ENCODE measurements at regions not wholly inside any gene's neighbourhood (a gene's known extent, or its start where the extent isn't known, plus 50 kb on each side); places are given as distances from the start of the nearest gene placed in this dataset.

DNA sequence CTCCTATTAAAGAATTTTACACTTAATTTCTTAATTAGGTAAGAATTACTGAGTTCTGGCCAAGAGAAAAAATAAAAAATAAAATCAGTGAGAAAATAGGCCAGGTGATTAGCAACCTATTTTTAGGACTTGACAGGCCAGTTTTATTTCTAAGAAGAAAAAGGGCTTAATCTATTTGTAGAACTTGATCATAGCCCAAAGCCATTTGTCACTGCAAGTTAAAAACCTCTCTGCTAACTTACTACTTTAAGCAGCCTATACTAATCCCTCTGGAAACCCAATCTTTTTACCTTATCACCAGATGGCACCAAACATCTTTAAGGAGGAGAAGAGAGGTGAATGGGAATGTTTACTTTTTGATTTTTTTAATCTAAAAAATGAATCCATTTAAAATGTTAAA lies 222.1 kb upstream of the RHOBTB1 start:
- BruUV-seq (replicated peaks), result no TSS peak
- intact Hi-C loops (cut with micrococcal nuclease; ENCODE audit: unreplicated experiment), result no loop called here
- Mint-ChIP-seq H3K27me3 (ENCODE audit: unreplicated experiment) (no peaks in the 10 kb centered on the region), H3K4me1 (ENCODE audit: low read depth, unreplicated experiment) (no peaks in the 10 kb centered on the region), H3K27ac (ENCODE audit: unreplicated experiment) (no peak overlapping the region), H3K9me3 (ENCODE audit: low read depth, unreplicated experiment) (peaks cover 5% of the 10 kb centered on the region), H3K36me3 (ENCODE audit: insufficient read depth, unreplicated experiment) (no peaks in the 10 kb centered on the region), H3K4me3 (ENCODE audit: low read depth, unreplicated experiment) (no peak overlapping the region)
- TF ChIP-seq, protein P1, sequence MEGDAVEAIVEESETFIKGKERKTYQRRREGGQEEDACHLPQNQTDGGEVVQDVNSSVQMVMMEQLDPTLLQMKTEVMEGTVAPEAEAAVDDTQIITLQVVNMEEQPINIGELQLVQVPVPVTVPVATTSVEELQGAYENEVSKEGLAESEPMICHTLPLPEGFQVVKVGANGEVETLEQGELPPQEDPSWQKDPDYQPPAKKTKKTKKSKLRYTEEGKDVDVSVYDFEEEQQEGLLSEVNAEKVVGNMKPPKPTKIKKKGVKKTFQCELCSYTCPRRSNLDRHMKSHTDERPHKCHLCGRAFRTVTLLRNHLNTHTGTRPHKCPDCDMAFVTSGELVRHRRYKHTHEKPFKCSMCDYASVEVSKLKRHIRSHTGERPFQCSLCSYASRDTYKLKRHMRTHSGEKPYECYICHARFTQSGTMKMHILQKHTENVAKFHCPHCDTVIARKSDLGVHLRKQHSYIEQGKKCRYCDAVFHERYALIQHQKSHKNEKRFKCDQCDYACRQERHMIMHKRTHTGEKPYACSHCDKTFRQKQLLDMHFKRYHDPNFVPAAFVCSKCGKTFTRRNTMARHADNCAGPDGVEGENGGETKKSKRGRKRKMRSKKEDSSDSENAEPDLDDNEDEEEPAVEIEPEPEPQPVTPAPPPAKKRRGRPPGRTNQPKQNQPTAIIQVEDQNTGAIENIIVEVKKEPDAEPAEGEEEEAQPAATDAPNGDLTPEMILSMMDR (IDR thresholded peaks at IDR 0.05; ENCODE audit: unreplicated experiment), result no peak
- CTCF ChIA-PET, result interaction anchor here (0.7 kb wide), 1 partner anchor 325 kb away, joined by 3 read pairs; no protein-coding TSS in a partner anchor
- no peak for DNase-seq

DNA sequence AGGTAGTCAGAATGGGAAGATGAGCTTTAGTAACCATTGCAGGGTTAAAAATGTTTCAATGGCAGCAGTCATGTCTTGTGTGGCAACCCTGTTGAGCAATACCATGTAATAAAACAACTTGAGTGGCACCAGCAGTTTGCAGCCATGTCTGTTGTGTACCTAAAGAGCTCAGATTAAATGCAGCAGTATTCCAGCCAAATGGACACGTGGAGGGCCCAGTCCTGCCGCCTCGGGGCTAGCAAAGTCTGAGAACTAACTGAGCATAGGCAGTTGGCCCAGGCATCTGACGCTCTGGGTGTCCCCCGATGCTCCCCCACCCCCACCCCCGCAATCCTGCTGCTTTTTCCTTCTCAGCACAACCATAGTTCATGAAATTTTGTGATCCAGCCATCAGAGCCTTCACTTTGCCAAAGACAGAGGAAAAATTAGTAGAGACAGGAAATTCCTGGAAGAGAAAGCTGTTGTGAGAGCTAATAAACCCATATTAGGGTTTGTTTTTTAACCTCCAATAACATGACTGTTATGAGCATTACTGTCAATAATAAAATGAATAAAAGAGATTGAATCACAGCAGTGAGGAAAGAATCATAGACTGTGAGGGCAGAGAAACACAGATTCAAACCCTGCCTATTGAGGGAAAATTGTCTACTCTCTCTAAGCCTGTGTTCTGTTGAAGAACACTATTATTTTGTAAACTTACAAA lies 220.6 kb upstream of the RHOBTB1 start:
- Mint-ChIP-seq H3K4me1 (ENCODE audit: low read depth, unreplicated experiment) (no peaks in the 10 kb centered on the region), H3K9me3 (ENCODE audit: low read depth, unreplicated experiment) (peaks cover 5% of the 10 kb centered on the region), H3K27ac (ENCODE audit: unreplicated experiment) (no peak overlapping the region), H3K27me3 (ENCODE audit: unreplicated experiment) (no peaks in the 10 kb centered on the region), H3K4me3 (ENCODE audit: low read depth, unreplicated experiment) (no peak overlapping the region), H3K36me3 (ENCODE audit: insufficient read depth, unreplicated experiment) (no peaks in the 10 kb centered on the region)
- BruUV-seq (replicated peaks), result no TSS peak
- no peak for DNase-seq
- TF ChIP-seq, protein P1 (IDR thresholded peaks at IDR 0.05; ENCODE audit: unreplicated experiment), result no peak
- intact Hi-C loops (cut with micrococcal nuclease; ENCODE audit: unreplicated experiment), result no loop called here
- CTCF ChIA-PET, result no interaction called here

GRCh38 chr10:61163403-61163802 lies 219.4 kb upstream of the RHOBTB1 start:
- Mint-ChIP-seq H3K4me1 (ENCODE audit: low read depth, unreplicated experiment) (no peaks in the 10 kb centered on the region), H3K27me3 (ENCODE audit: unreplicated experiment) (no peaks in the 10 kb centered on the region), H3K4me3 (ENCODE audit: low read depth, unreplicated experiment) (no peak overlapping the region), H3K27ac (ENCODE audit: unreplicated experiment) (no peak overlapping the region), H3K36me3 (ENCODE audit: insufficient read depth, unreplicated experiment) (no peaks in the 10 kb centered on the region), H3K9me3 (ENCODE audit: low read depth, unreplicated experiment) (peaks cover 5% of the 10 kb centered on the region)
- BruUV-seq (replicated peaks), result no TSS peak
- no peak for DNase-seq
- CTCF ChIA-PET, result no interaction called here
- intact Hi-C loops (cut with micrococcal nuclease; ENCODE audit: unreplicated experiment), result no loop called here
- TF ChIP-seq, protein P1 (IDR thresholded peaks at IDR 0.05; ENCODE audit: unreplicated experiment), result no peak

DNA sequence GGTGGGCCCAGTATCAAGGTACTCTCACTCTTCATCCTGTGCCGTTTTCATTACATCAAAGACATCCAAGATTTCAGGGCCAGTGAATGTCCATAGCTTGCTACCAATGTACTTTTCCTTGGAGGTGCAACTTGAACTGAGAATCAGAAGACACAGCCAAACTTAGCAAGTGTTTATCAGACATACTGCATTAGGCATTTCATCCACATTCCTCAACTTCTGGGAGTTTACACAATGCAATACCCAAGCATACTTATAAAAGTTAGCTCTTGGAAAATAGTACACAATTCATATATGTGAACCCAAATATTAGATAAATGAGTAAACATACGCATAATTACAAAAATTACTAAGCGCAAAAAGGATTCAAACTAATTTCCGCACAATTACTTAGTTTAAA lies 216.3 kb upstream of the RHOBTB1 start:
- H3K4me1 Mint-ChIP-seq (ENCODE audit: low read depth, unreplicated experiment), result no peaks in the 10 kb centered on the region
- BruUV-seq (replicated peaks), result no TSS peak
- H3K36me3 Mint-ChIP-seq (ENCODE audit: insufficient read depth, unreplicated experiment), result no peaks in the 10 kb centered on the region

More for the DNA sequence above, 216.3 kb upstream of the RHOBTB1 start:
- TF ChIP-seq, protein P1 (IDR thresholded peaks at IDR 0.05; ENCODE audit: unreplicated experiment), result no peak
- Mint-ChIP-seq H3K27me3 (ENCODE audit: unreplicated experiment) (no peaks in the 10 kb centered on the region), H3K27ac (ENCODE audit: unreplicated experiment) (no peak overlapping the region), H3K4me3 (ENCODE audit: low read depth, unreplicated experiment) (no peak overlapping the region), H3K9me3 (ENCODE audit: low read depth, unreplicated experiment) (no peaks in the 10 kb centered on the region)
- intact Hi-C loops (cut with micrococcal nuclease; ENCODE audit: unreplicated experiment), result no loop called here
- DNase-seq, result no peak
- CTCF ChIA-PET, result no interaction called here
